GM12892 (cell line): ENCODE measurements at regions not wholly inside any gene's neighbourhood (a gene's known extent, or its start where the extent isn't known, plus 50 kb on each side); places are given as distances from the start of the nearest gene placed in this dataset.

ENCODE experiments used
- POLR2A ChIP-seq: IDR thresholded peaks from 2 replicates; pipeline ENCODE4 v1.6.1; 2011; ENCODE audit warnings: low read depth, low read length, control low read depth
- POLR2AphosphoS5 ChIP-seq: IDR thresholded peaks from 2 replicates; pipeline ENCODE4 v1.6.1; 2011; ENCODE audit warnings: low read depth, low read length, control low read depth
- TAF1 ChIP-seq: IDR thresholded peaks from 2 replicates; pipeline ENCODE4 v1.6.1; 2011; ENCODE audit warnings: low read depth, mild to moderate bottlenecking, control low read depth, low read length, borderline replicate concordance

- no peak for TF ChIP-seq POLR2AphosphoS5
- TF ChIP-seq POLR2A = no peak
- no peak for TF ChIP-seq TAF1
Measured at GRCh38 chr3:137148917-137149316, 191.1 kb downstream of the IL20RB start.
